VCaP (cell line): ENCODE measurements at regions not wholly inside any gene's neighbourhood (a gene's known extent, or its start where the extent isn't known, plus 50 kb on each side); places are given as distances from the start of the nearest gene placed in this dataset.

ENCODE experiments used
- H3K27ac ChIP-seq: fragments of 450-650 bp; 2 replicates; pipeline ENCODE4 v1.5.1; 2017
- CTCF ChIP-seq: fragments of 450-650 bp; conservative IDR thresholded peaks from 2 replicates; pipeline ENCODE4 v1.5.1; 2017; ENCODE audit warnings: mild to moderate bottlenecking, moderate library complexity

DNA sequence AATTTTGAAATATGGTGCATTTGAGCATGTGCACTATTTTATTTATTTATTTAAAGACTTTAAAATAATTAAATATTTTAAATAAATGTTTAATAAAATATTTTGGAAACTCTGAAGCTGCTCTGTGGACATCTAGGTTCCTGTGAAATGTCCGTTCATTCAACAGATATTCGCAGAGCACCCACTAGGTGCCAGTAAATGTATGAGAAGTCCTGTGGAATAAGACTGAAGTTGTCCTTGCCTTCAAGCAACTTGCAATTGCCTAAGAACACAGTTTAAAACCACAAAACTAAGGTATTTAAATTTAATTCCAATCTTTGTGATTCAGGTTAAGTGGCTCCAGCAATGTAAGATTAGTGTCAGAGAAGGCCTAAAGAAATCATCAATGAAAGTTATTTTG, 306.7 kb downstream of the GBA3 start:
- no peak for TF ChIP-seq CTCF
- H3K27ac ChIP-seq = no peak overlapping the region

GRCh38 chr4:22997358-22998224, 304.9 kb downstream of the GBA3 start:
- TF ChIP-seq CTCF = no peak
- H3K27ac ChIP-seq = no peak overlapping the region

- no peak for TF ChIP-seq CTCF
- H3K27ac ChIP-seq = no peak overlapping the region
These were observed 298.8 kb downstream of the GBA3 start for GRCh38 chr4:22991576-22991975.

DNA sequence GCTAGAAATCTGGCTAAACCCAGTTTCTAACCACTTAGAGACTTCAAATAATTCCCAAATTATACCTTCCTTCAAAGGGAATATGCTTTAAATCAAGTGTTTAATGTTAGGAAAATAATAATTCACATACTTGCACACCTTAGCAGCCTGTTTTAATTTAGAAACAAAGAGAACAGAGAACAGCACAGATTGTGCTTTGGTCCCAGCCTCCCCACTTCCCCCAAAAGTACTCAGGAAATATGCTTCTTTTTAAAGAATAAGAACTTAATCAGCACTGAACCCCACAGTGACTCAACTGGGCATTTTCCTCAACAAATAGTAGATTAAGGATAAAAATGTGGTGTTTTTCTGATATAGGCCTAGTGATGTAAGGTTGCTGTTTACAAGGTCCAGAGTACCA, 295.8 kb downstream of the GBA3 start:
- TF ChIP-seq CTCF = no peak
- H3K27ac ChIP-seq = no peak overlapping the region

DNA sequence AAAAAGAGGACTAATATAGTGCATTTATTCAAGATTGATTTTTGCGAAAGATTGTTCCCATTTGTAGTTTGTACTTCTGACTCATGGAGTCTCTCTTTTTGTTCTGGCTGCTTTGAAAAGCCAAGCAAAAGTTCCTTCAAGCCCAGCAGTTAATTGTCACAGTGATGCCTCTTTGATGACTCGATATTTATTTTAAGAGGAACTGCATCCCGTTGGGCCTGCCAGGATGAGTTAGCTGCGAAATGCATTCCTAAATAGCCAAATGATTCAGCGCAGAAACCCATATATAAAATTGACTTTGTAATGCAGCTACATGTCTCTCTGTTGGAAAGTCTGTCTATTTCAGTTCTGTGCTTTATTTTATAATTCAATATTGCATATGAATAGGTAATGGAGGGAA, 295.1 kb downstream of the GBA3 start:
- TF ChIP-seq CTCF = no peak
- H3K27ac ChIP-seq = no peak overlapping the region

DNA sequence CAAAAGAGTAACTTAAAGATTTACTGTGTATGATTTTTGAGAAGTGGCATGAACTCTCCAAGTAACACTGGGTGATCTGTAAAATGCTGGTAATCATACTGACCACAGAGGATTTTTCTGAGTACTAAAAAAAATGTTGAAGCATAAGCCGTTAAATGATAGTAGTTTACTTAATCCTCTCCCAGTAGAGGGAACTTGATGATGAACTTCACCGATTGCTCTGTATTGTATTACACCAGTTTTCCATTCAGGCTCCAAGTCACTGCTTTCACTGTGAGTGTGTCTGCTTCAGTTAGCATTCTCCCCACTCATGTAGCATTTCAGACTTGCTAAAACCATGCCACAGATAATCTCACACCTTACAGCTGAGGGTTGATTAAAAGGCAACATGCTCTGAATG, 294.1 kb downstream of the GBA3 start:
- TF ChIP-seq CTCF = no peak

GRCh38 chr4:22986262-22986661, 293.5 kb downstream of the GBA3 start:
- TF ChIP-seq CTCF = no peak
- H3K27ac ChIP-seq = no peak overlapping the region

More for the DNA sequence above, 294.1 kb downstream of the GBA3 start:
- H3K27ac ChIP-seq = no peak overlapping the region
